ENCODE measurements at regions not wholly inside any gene's neighbourhood (a gene's known extent, or its start where the extent isn't known, plus 50 kb on each side); places are given as distances from the start of the nearest gene placed in this dataset.

DNA sequence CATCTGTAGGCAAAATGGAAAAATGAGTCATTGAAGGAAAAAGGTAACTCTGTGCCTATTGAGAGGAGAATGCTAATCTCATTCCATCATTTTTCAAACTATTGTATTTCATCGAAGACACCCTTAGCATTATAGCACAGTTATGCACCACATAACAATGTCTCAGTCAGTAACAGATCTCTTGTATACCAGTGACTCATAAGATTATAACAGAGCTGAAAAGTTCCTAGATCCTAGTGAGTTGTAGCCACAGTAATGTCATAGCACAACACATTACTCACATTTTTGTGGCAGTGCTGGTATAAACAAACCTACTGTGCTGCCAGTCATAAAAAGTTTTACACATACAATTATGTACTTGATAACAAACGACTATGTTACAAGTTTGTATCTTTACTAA lies 1077.6 kb downstream of the DIAPH3 start:
- Histone ChIP-seq H3K36me3 (ENCODE audit: insufficient read depth, low read length) (no peaks in the 10 kb centered on the region), H3K27ac (ENCODE audit: low read depth, low read length) (no peak overlapping the region), H3K9ac (ENCODE audit: low read length) (no peak overlapping the region), H3K9me3 (ENCODE audit: low read length) (no peaks in the 10 kb centered on the region), H3K4me1 (ENCODE audit: insufficient read depth, low read length) (no peaks in the 10 kb centered on the region), H3K27me3 (ENCODE audit: control insufficient read depth in 1 of 2, insufficient read depth in 2 of 2, low read length in 2 of 2) (no peaks in the 10 kb centered on the region), H3K4me3 (ENCODE audit: low read depth in 1 of 2, low read length in 2 of 2) (no peak overlapping the region)

DNA sequence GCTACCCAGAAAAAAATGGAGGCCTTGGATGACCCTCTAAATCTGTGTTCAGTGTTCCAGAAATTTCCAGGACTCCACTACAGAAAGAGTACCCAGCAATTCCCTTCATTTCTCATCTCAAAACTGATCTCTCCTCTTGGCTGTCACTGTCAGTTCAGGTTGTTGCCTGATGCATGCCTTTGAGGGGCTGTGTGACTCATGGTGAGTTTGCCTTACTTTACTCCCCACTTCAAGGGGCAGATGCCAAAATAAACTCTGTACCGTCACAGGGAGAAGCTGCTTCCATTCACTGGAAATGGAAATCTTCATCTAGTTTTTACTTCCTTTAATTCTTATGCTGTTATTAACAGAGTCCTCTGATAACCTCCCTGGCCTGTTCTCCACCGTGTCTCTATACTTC lies 1075.0 kb downstream of the DIAPH3 start:
- no peak overlapping the region for H3K9ac ChIP-seq (ENCODE audit: low read length)
- H3K4me3 ChIP-seq (ENCODE audit: low read depth in 1 of 2, low read length in 2 of 2), result no peak overlapping the region

DNA sequence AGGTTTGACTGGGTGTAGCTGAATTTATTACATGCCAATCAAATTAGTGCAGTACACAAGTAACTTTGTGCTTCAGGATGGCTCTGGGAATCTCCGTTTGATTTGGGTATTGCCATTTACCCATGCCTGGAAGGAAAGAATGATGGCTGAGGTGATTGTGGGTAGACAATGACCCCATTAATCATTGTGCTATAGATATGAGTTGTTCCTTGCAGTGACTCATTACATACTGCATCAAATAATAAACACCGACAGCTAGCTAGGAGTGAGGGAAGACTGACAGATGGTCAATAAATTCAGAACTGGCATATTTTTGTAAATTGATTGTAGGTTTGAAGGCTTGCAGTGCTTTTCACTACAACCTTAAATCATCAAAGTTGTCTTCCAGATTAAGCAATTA lies 1069.5 kb downstream of the DIAPH3 start:
- H3K4me1 ChIP-seq (ENCODE audit: insufficient read depth, low read length), result no peaks in the 10 kb centered on the region
- H3K9ac ChIP-seq (ENCODE audit: low read length), result no peak overlapping the region
- no peaks in the 10 kb centered on the region for H3K9me3 ChIP-seq (ENCODE audit: low read length)
- no peak overlapping the region for H3K4me3 ChIP-seq (ENCODE audit: low read depth in 1 of 2, low read length in 2 of 2)
- H3K36me3 ChIP-seq (ENCODE audit: insufficient read depth, low read length), result no peaks in the 10 kb centered on the region
- no peak overlapping the region for H3K27ac ChIP-seq (ENCODE audit: low read depth, low read length)
- H3K27me3 ChIP-seq (ENCODE audit: control insufficient read depth in 1 of 2, insufficient read depth in 2 of 2, low read length in 2 of 2), result no peaks in the 10 kb centered on the region

More for the DNA sequence above, 1075.0 kb downstream of the DIAPH3 start:
- no peaks in the 10 kb centered on the region for H3K9me3 ChIP-seq (ENCODE audit: low read length)
- H3K4me1 ChIP-seq (ENCODE audit: insufficient read depth, low read length), result no peaks in the 10 kb centered on the region
- H3K27ac ChIP-seq (ENCODE audit: low read depth, low read length), result no peak overlapping the region
- H3K36me3 ChIP-seq (ENCODE audit: insufficient read depth, low read length), result no peaks in the 10 kb centered on the region
- no peaks in the 10 kb centered on the region for H3K27me3 ChIP-seq (ENCODE audit: control insufficient read depth in 1 of 2, insufficient read depth in 2 of 2, low read length in 2 of 2)

DNA sequence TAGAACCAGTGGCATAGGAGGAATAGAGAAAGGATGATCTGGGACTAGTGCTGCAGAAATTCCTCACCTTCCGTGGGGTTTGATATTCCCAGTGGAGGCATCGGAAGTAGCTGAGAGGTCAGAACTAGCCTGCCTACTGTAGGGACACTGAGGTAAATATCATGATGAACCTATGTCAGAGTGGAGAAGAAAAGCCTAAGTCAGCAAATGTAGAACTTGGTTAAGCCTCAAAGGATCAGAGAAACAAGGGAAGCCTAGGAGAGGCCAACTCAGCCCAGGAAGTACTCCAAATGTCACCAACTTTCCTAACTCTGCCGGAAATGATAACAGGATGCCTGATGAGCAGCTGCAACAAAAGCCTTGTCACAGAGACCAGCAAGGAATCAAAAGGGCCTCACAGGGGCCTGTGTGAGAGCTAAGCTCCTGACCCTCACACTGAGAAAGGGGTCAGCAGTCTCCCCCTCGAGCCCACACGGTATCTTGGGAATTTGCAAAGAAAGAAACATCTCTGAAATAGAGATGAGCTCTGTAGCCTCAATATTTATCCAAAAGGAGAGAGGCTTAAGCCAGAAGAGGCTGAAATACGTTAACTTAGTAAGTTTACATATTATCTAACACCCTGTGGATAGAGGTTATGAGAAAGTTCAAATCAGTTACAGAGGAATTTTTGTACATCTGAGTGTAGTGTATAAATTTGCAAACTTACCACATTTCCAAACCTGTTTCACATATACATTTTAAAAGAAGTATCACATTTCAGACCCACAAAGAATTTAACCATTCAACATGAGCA lies 1064.3 kb downstream of the DIAPH3 start:
- H3K27me3 ChIP-seq (ENCODE audit: control insufficient read depth in 1 of 2, insufficient read depth in 2 of 2, low read length in 2 of 2), result no peaks in the 10 kb centered on the region
- no peak overlapping the region for H3K9ac ChIP-seq (ENCODE audit: low read length)
- H3K27ac ChIP-seq (ENCODE audit: low read depth, low read length), result no peak overlapping the region
- H3K36me3 ChIP-seq (ENCODE audit: insufficient read depth, low read length), result no peaks in the 10 kb centered on the region
- no peaks in the 10 kb centered on the region for H3K9me3 ChIP-seq (ENCODE audit: low read length)
- H3K4me3 ChIP-seq (ENCODE audit: low read depth in 1 of 2, low read length in 2 of 2), result no peak overlapping the region
- H3K4me1 ChIP-seq (ENCODE audit: insufficient read depth, low read length), result no peaks in the 10 kb centered on the region

DNA sequence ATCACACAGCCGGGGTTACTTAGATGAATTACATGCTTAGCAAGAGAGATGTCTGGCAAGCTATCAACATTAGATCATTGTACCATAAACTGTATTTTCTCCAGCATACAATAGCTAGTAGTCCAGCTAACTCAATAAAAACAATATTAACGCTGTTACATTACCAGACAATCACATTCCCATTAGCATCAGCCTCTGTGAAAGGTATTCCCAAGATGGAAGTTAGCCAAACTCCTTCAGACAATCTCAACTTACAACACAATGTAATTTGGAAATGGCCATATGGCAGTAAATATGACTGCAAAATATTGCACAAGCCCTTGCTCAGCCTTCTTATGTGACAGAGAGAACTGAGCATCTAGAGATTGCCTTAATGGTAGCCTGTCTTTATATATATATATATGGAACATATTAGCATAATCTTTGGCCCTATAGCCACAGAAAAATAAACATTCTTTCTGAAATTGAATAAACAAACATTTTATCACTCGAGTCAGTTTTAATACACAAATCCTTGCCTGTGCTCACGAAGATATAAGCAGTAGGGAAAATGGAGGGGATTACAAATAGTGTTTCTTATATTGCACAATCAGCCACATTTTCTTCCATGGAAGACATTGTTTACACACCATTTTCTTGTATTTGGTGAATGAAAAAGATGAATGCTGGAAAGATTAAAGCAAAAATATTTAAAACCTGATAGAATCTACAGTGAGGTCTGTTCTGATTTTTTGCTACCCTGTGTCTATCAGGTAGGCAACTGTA lies 1060.5 kb downstream of the DIAPH3 start:
- Histone ChIP-seq H3K27ac (ENCODE audit: low read depth, low read length) (no peak overlapping the region), H3K36me3 (ENCODE audit: insufficient read depth, low read length) (no peaks in the 10 kb centered on the region), H3K4me1 (ENCODE audit: insufficient read depth, low read length) (no peaks in the 10 kb centered on the region), H3K4me3 (ENCODE audit: low read depth in 1 of 2, low read length in 2 of 2) (no peak overlapping the region), H3K9me3 (ENCODE audit: low read length) (no peaks in the 10 kb centered on the region), H3K27me3 (ENCODE audit: control insufficient read depth in 1 of 2, insufficient read depth in 2 of 2, low read length in 2 of 2) (no peaks in the 10 kb centered on the region), H3K9ac (ENCODE audit: low read length) (no peak overlapping the region)

DNA sequence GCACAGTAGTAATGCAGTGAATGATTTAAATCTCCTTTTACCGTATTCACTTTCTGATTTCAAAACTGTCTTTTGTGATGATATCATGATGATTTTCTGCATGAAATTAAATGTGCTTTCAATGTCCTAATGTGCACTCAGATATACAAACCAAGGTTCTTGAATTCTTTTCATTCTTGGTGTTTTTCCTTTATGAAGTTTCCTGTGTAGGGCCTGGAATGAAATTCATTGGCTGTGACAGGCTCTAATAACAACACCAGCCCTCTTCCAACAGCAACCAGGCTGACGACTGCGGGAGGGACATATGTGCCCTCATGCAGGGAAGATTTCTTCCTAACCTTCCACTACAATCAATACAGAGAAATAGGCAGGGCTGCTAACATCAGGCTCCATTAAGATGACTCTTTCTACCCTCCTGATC lies 1052.0 kb downstream of the DIAPH3 start:
- Histone ChIP-seq H3K4me3 (ENCODE audit: low read depth in 1 of 2, low read length in 2 of 2) (no peak overlapping the region), H3K27me3 (ENCODE audit: control insufficient read depth in 1 of 2, insufficient read depth in 2 of 2, low read length in 2 of 2) (no peaks in the 10 kb centered on the region), H3K36me3 (ENCODE audit: insufficient read depth, low read length) (no peaks in the 10 kb centered on the region), H3K4me1 (ENCODE audit: insufficient read depth, low read length) (no peaks in the 10 kb centered on the region), H3K27ac (ENCODE audit: low read depth, low read length) (no peak overlapping the region), H3K9me3 (ENCODE audit: low read length) (no peaks in the 10 kb centered on the region), H3K9ac (ENCODE audit: low read length) (no peak overlapping the region)

DNA sequence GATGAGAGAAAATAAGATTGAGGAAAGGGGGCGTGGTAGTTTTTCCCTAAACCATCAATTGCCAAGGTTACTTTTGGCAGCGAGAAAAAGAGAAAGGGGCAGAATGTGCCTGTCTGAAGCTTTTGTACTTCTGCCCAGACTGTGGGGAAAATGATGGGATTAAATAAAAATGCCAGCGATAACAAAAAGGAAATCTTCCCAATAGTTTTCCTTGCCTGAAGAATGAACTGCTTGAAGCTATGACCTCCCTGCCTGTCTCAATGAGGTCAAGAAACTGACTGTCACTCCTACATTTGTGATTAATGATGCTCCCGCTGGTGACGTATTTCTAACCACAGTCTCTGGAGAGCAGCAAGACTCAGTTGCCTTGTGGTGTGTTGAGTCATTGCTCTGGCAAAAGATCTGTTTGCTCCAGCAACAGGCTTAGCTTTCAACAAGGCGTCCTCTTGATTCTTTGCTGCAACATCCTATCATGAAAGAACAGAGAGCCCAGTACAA lies 1051.5 kb downstream of the DIAPH3 start:
- no peaks in the 10 kb centered on the region for H3K4me1 ChIP-seq (ENCODE audit: insufficient read depth, low read length)
- H3K4me3 ChIP-seq (ENCODE audit: low read depth in 1 of 2, low read length in 2 of 2), result no peak overlapping the region
- H3K36me3 ChIP-seq (ENCODE audit: insufficient read depth, low read length), result no peaks in the 10 kb centered on the region
- H3K9me3 ChIP-seq (ENCODE audit: low read length), result no peaks in the 10 kb centered on the region
- no peaks in the 10 kb centered on the region for H3K27me3 ChIP-seq (ENCODE audit: control insufficient read depth in 1 of 2, insufficient read depth in 2 of 2, low read length in 2 of 2)
- H3K27ac ChIP-seq (ENCODE audit: low read depth, low read length), result no peak overlapping the region
- H3K9ac ChIP-seq (ENCODE audit: low read length), result no peak overlapping the region

DNA sequence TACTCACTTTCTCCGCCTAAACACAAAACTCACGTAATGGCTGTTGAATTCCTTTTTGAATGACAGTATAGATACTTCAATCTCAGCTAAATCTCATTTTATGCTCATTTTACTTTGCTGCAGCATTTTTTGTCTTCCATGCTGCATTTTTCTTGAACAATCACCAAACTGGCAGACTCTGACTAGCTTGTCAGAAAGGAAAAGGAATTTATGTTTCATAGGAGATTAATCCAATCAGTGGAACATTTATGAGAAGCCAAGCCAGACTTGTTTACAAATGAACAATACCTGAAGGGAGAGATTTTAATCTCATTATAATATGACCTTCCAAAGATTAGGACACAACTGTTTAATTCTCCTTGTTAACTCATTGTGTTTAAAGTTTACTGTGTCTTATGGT lies 1044.3 kb downstream of the DIAPH3 start:
- H3K27me3 ChIP-seq (ENCODE audit: control insufficient read depth in 1 of 2, insufficient read depth in 2 of 2, low read length in 2 of 2), result no peaks in the 10 kb centered on the region
- peaks cover 17% of the 10 kb centered on the region for H3K4me1 ChIP-seq (ENCODE audit: insufficient read depth, low read length)
- H3K9ac ChIP-seq (ENCODE audit: low read length), result no peak overlapping the region
- no peak overlapping the region for H3K4me3 ChIP-seq (ENCODE audit: low read depth in 1 of 2, low read length in 2 of 2)
- no peaks in the 10 kb centered on the region for H3K36me3 ChIP-seq (ENCODE audit: insufficient read depth, low read length)
- H3K9me3 ChIP-seq (ENCODE audit: low read length), result no peaks in the 10 kb centered on the region
- H3K27ac ChIP-seq (ENCODE audit: low read depth, low read length), result no peak overlapping the region

DNA sequence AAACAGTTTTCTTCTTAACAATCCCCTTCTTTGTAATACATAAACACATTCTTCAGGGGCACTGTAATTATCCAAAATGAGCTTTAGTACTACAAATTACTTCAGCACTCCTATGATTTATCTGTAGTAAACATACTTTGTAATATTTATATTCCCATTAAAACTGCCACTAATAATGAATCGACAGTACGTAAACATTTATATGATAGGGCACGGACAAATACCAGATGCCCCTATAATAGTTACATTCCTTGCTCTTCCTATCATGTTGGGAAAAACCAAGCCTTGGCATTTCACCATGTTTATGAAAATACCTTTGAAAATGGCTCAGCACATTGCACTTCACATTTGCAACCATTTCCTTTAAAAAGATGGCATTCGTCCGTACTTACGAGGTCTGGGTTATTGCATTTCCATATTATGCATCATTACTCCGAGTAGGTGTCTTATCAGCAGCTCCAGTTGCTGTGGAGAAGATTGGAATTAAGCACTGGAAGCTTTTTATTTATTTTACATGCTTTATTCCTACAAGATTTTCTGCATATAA lies 1043.4 kb downstream of the DIAPH3 start:
- H3K9me3 ChIP-seq (ENCODE audit: low read length), result no peaks in the 10 kb centered on the region
- H3K4me1 ChIP-seq (ENCODE audit: insufficient read depth, low read length), result peaks cover 17% of the 10 kb centered on the region
- no peaks in the 10 kb centered on the region for H3K27me3 ChIP-seq (ENCODE audit: control insufficient read depth in 1 of 2, insufficient read depth in 2 of 2, low read length in 2 of 2)
- H3K4me3 ChIP-seq (ENCODE audit: low read depth in 1 of 2, low read length in 2 of 2), result peak overlapping the region in 1 of 2 donors; percentile 3
- H3K36me3 ChIP-seq (ENCODE audit: insufficient read depth, low read length), result no peaks in the 10 kb centered on the region
- H3K27ac ChIP-seq (ENCODE audit: low read depth, low read length), result no peak overlapping the region
- H3K9ac ChIP-seq (ENCODE audit: low read length), result no peak overlapping the region

DNA sequence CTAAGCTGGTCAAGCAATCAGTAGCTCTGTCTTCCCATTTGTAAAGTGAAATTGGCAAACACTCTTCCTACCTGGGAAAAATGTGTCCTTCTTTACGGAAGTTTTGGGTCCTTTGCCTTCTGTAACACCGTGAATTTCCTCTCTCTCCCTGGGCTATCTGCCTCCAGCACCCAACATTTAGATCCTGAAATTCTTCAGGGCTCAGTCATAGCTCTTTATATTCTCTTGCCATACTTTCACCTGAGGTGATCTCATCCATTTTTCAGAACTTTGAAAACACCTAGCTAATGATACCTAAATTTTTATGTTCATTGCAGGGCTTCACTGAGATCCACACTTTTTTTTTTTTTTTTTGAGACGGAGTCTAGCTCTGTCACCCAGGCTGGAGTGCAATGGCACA lies 1042.2 kb downstream of the DIAPH3 start:
- Histone ChIP-seq H3K4me1 (ENCODE audit: insufficient read depth, low read length) (peaks cover 17% of the 10 kb centered on the region), H3K9me3 (ENCODE audit: low read length) (no peaks in the 10 kb centered on the region), H3K9ac (ENCODE audit: low read length) (no peak overlapping the region), H3K4me3 (ENCODE audit: low read depth in 1 of 2, low read length in 2 of 2) (no peak overlapping the region), H3K36me3 (ENCODE audit: insufficient read depth, low read length) (no peaks in the 10 kb centered on the region), H3K27me3 (ENCODE audit: control insufficient read depth in 1 of 2, insufficient read depth in 2 of 2, low read length in 2 of 2) (no peaks in the 10 kb centered on the region), H3K27ac (ENCODE audit: low read depth, low read length) (no peak overlapping the region)

DNA sequence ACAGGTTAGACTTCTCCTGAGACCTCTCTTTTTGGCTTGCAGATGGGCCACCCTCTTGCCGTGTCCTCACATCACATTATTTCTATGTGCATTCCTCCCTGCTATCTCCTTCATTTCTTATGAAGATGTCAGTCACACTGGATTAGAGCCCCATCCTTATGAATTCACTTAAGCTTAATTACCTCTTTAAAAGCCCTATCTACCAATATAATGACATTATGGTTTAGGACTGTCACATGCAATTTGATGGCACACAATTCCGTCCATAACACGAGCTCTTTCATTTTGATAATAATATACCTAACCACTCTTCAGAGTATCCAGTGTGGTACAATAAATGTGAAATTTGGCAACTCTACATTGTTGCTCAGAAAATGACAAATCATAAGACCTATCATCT lies 1037.3 kb downstream of the DIAPH3 start:
- no peaks in the 10 kb centered on the region for H3K4me1 ChIP-seq (ENCODE audit: insufficient read depth, low read length)
- H3K4me3 ChIP-seq (ENCODE audit: low read depth in 1 of 2, low read length in 2 of 2), result no peak overlapping the region
- no peaks in the 10 kb centered on the region for H3K9me3 ChIP-seq (ENCODE audit: low read length)
- H3K36me3 ChIP-seq (ENCODE audit: insufficient read depth, low read length), result no peaks in the 10 kb centered on the region
- no peaks in the 10 kb centered on the region for H3K27me3 ChIP-seq (ENCODE audit: control insufficient read depth in 1 of 2, insufficient read depth in 2 of 2, low read length in 2 of 2)
- H3K9ac ChIP-seq (ENCODE audit: low read length), result no peak overlapping the region
- H3K27ac ChIP-seq (ENCODE audit: low read depth, low read length), result no peak overlapping the region
